ENCODE measurements at regions not wholly inside any gene's neighbourhood (a gene's known extent, or its start where the extent isn't known, plus 50 kb on each side); places are given as distances from the start of the nearest gene placed in this dataset.
A peak's percentile ranks its signal among the peaks of the same experiment; 100 is the strongest.

GRCh38 chr6:43951063-43951755 is 176.0 kb downstream of the MRPL14 start (continued):
- TF ChIP-seq UBTF (CRISPR knock-in tag; IDR thresholded peaks at IDR 0.05) (peak; percentile 78), TBX3 (IDR thresholded peaks at IDR 0.05; ENCODE audit: borderline replicate concordance) (no peak), ZNF564 (CRISPR knock-in tag; IDR thresholded peaks at IDR 0.05) (no peak), ATF1 (CRISPR knock-in tag; IDR thresholded peaks at IDR 0.05) (no peak), POLR2A (IDR thresholded peaks at IDR 0.05; ENCODE audit: insufficient read depth in 1 of 2, low read depth in 2 of 2, low read length in 2 of 2) (no peak), CENPT (CRISPR knock-in tag; IDR thresholded peaks at IDR 0.05; ENCODE audit: low read depth) (no peak), HNF4G (IDR thresholded peaks at IDR 0.05; ENCODE audit: borderline replicate concordance, low read depth, low read length) (0 out of 2 replicates have a peak, but pooled peaks have one; percentile 16), HNF4G (CRISPR knock-in tag; IDR thresholded peaks at IDR 0.05; ENCODE audit: borderline replicate concordance, low read depth) (peak; percentile 46; the same call in 1 of the 2 replicates), ZNF710 (CRISPR knock-in tag; IDR thresholded peaks at IDR 0.05; ENCODE audit: borderline replicate concordance) (no peak), IRF2 (CRISPR knock-in tag; IDR thresholded peaks at IDR 0.05) (peak; percentile 88), ZSCAN22 (CRISPR knock-in tag; IDR thresholded peaks at IDR 0.05) (no peak), ZGPAT (CRISPR knock-in tag; IDR thresholded peaks at IDR 0.05) (peak; percentile 87), ZKSCAN8 (CRISPR knock-in tag; IDR thresholded peaks at IDR 0.05; ENCODE audit: borderline replicate concordance) (0 out of 2 replicates have a peak, but pooled peaks have one; percentile 70), ATF6 (CRISPR knock-in tag; conservative IDR thresholded peaks at IDR 0.05) (0 out of 2 replicates have a peak, but pooled peaks have one; percentile 59), ZKSCAN5 (CRISPR knock-in tag; IDR thresholded peaks at IDR 0.05) (0 out of 2 replicates have a peak, but pooled peaks have one; percentile 57), ATF3 (CRISPR knock-in tag; IDR thresholded peaks at IDR 0.05) (no peak), ZNF891 (CRISPR knock-in tag; IDR thresholded peaks at IDR 0.05) (peak; percentile 78), MTA3 (CRISPR knock-in tag; IDR thresholded peaks at IDR 0.05) (no peak), ZNF121 (CRISPR knock-in tag; IDR thresholded peaks at IDR 0.05) (peak; percentile 69), NFRKB (IDR thresholded peaks at IDR 0.05) (no peak), FOXK2 (IDR thresholded peaks at IDR 0.05) (no peak)
